8988T (cell line): ENCODE measurements at regions not wholly inside any gene's neighbourhood (a gene's known extent, or its start where the extent isn't known, plus 50 kb on each side); places are given as distances from the start of the nearest gene placed in this dataset.

Experiments used
- DNase-seq: peaks from one replicate; pipeline ENCODE4 v3.0.0; 2011

- no peak for DNase-seq
Observed at GRCh38 chr16:79768276-79768970, 167.9 kb upstream of the MAF start.

- peak; percentile 28 for DNase-seq
Observed at GRCh38 chr16:79767421-79768275, 167.1 kb upstream of the MAF start.

GRCh38 chr16:79765901-79766394, 165.4 kb upstream of the MAF start:
- DNase-seq, result no peak

- no peak for DNase-seq
Observed at GRCh38 chr16:79765431-79765830, 164.9 kb upstream of the MAF start.

- no peak for DNase-seq
Observed at GRCh38 chr16:79764415-79765110, 164.0 kb upstream of the MAF start.

- no peak for DNase-seq
Observed at GRCh38 chr16:79762217-79762616, 161.7 kb upstream of the MAF start.

GRCh38 chr16:79758615-79759346, 158.2 kb upstream of the MAF start:
- DNase-seq, result no peak

DNA sequence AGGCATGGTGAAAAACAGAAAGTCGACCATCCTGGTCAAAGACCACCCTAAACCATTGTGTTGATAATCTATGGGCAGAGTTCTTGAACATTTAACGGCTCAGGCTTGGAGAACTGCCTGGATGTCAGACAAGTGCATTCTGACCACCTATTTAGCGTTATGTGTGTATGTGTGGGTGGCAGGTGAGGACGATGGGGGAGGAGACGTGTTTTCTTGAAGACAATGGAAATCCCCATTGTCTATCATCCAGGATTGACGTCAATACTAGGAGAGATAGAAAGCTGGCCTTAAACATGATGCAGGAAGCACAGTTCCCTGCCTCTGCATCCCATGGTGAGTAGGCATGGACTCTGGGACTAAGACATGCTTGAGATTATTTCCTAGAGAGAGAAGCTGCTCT, 157.4 kb upstream of the MAF start:
- DNase-seq, result no peak

DNA sequence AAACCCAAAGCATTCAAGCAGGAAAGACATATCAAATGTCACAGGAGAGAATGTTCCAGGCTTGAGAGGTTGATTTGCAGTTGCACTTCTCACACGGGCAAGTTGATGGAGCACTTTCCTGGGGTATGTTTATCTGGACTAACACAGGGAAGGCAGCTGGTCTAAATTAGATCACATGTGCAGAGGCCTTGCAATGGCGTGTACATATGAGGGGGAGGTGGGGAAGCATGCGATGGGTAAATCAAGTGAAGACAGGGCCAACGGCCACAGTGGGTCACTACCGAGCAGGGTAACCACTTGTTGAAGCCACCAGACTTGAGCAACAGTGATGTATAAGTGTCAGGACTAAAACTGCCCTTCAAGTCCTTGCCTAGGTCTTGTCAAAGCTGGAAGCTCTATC, 156.6 kb upstream of the MAF start:
- no peak for DNase-seq

- no peak for DNase-seq
Observed at GRCh38 chr16:79756571-79756970, 156.0 kb upstream of the MAF start.

GRCh38 chr16:79754501-79754900, 154.0 kb upstream of the MAF start:
- DNase-seq, result no peak

DNA sequence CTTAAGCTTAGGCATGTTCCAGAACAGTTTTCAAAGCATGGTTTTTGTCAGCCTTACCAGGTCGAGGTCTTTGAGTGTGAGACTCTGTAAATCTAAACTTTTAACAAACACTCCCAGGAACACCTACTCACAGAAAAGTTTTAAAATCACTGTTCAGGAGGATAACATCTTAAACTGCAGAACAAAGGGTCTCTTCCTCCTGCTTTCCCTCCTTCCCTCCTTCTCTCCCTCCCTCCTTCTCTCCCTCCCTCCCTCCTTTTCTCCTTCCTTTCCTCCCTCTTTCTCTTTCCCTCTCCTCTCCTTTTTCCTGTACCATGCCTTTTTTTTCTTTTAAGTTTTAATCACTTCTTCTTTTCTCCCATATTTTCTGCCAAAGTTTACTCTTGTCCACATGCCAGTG, 153.5 kb upstream of the MAF start:
- no peak for DNase-seq

DNA sequence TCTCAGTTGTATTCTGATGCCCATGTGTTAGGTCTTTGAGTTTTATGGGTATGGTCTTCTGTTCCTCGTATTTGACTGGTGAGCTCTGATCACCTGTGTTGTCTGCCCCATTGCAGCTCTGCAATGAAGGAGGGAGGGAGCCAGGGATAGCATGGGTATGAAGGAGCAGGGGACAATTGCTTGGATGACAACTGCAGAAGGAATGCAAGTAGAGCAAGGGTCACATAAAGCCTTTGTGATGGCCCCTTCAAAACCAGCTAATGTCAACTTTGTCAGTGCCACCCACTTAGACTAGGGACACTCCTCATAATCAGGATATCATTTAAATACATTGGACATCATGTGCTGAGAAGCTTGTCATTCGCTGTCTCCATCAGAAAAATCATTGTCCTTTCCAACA, 152.7 kb upstream of the MAF start:
- DNase-seq, result no peak

DNA sequence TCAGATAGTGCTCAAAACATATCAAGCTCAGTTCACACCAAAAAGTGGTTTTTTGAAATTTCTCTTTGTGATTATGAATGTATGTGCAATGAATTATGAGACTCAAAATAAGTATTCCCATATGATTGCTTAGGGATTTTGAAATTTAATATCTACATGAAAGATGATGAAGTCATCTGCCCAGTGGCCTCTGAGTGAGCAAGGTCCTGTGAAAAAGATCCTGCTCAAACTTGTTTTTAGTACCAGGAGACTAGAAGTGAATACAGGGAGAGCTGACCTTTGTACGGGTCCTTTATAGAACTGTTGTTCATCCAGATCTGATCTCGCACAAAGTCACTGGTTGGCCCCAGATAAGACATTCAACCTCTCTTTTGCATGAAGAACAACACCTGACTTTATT, 151.9 kb upstream of the MAF start:
- no peak for DNase-seq

GRCh38 chr16:79751471-79752184, 151.1 kb upstream of the MAF start:
- DNase-seq, result no peak

- DNase-seq, result no peak
Observed at GRCh38 chr16:79750311-79750710, 149.8 kb upstream of the MAF start.

DNA sequence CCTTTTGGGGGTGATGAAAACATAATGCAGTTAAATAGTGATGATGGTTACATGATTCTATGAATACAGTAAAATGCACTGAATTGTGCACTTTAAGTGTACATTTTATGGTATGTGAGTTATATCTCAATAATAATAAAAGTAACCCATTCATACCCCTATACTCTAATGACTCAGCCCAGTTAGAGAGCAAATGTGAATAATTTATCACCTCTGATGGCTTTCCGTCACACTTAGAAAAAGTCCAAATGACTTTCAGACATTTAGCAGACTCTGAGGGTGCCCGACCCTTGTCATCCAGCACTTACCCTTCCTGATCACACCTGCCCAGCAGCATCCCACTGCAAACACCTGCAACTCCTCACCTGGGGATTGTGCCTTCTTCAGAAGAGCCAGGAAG, 148.1 kb upstream of the MAF start:
- DNase-seq, result no peak

GRCh38 chr16:79747688-79748087, 147.2 kb upstream of the MAF start:
- DNase-seq, result no peak

GRCh38 chr16:79740252-79740651, 139.7 kb upstream of the MAF start:
- no peak for DNase-seq

DNA sequence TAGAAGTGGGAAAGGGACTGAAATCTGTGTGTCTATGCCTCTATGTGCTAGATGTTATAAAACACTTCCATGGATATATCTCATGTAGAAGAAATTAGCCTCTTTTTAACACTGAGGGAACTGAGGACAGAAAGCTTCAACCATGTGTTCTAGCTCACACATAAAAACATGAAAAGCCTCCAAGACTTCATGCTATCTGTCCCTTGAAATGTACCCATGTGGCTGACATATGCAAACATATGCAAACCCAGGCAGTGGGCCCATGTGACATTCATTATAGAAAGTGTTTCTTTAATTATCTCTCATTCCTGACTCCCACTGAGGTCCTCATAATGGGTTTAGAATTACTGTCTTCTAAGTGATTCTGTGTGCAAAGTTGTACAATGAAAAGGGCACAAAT, 134.7 kb upstream of the MAF start:
- no peak for DNase-seq

GRCh38 chr16:79734721-79735120, 134.2 kb upstream of the MAF start:
- DNase-seq, result no peak

GRCh38 chr16:79728923-79729240, 128.3 kb upstream of the MAF start:
- DNase-seq, result no peak
